Prostate gland (tissue), 2 donors: ENCODE measurements at regions not wholly inside any gene's neighbourhood (a gene's known extent, or its start where the extent isn't known, plus 50 kb on each side); places are given as distances from the start of the nearest gene placed in this dataset.

Source experiments
- POLR2A ChIP-seq: fragments of 450-650 bp; IDR thresholded peaks from one replicate; pipeline ENCODE4 v1.6.1; 2016; ENCODE audit warnings: antibody characterized with exemption, mild to moderate bottlenecking
- POLR2AphosphoS5 ChIP-seq: sonication (generic); formaldehyde crosslinking; IDR thresholded peaks from one replicate; pipeline ENCODE4 v1.6.1; 2017; ENCODE audit warnings: antibody characterized with exemption
- TF ChIP-seq, protein P1 (sequence below), 4 experiments: fragments of 200-600 bp in 2 of 4; fragments of 450-650 bp in 2 of 4; sonication (generic) in 2 of 4; IDR thresholded peaks; 1 replicate in 3 of 4; 2 replicates in 1 of 4; pipeline ENCODE4 v1.5.1; 2016 to 2019; ENCODE audit warnings: antibody characterized with exemption in 4 of 4, mild to moderate bottlenecking in 2 of 4, moderate library complexity in 2 of 4

DNA sequence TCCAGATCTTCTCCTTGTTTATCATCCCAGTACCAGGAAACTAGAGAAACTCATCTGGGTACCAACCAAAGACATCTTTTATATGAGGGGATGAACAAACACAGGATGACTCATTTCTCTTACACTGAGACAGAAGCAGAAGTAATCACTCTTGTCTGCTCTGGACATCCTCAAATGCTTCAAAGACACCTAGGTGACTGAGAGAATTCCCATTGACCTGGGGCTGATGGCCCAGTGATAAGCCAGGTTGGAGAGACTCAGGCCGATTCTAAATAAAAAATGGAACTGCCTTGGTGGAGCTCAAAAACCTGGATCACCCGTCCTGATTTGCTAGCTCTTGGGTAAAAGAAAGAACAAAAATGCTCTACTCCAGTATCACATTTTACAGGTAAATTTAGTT, 182.2 kb downstream of the ZNF486 start:
- TF ChIP-seq POLR2AphosphoS5 (no peak), POLR2A (no peak)
- TF ChIP-seq, protein P1, sequence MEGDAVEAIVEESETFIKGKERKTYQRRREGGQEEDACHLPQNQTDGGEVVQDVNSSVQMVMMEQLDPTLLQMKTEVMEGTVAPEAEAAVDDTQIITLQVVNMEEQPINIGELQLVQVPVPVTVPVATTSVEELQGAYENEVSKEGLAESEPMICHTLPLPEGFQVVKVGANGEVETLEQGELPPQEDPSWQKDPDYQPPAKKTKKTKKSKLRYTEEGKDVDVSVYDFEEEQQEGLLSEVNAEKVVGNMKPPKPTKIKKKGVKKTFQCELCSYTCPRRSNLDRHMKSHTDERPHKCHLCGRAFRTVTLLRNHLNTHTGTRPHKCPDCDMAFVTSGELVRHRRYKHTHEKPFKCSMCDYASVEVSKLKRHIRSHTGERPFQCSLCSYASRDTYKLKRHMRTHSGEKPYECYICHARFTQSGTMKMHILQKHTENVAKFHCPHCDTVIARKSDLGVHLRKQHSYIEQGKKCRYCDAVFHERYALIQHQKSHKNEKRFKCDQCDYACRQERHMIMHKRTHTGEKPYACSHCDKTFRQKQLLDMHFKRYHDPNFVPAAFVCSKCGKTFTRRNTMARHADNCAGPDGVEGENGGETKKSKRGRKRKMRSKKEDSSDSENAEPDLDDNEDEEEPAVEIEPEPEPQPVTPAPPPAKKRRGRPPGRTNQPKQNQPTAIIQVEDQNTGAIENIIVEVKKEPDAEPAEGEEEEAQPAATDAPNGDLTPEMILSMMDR (IDR thresholded peaks at IDR 0.05): no peak
